CD4-positive, alpha-beta T cell treated with Interleukin-15 for 4 hours (primary cell): ENCODE measurements at regions not wholly inside any gene's neighbourhood (a gene's known extent, or its start where the extent isn't known, plus 50 kb on each side); places are given as distances from the start of the nearest gene placed in this dataset.
A peak's percentile ranks its signal among the peaks of the same experiment; 100 is the strongest.
"Not testable (repeated sequence)": the region's sequence is repeated elsewhere in the genome, so short reads cannot be mapped to it uniquely, and the experiment has no call there.

ENCODE experiments used
- DNase-seq: peaks from one replicate; pipeline ENCODE4 v3.0.0-alpha.2; 2020; ENCODE audit warnings: low spot score

DNA sequence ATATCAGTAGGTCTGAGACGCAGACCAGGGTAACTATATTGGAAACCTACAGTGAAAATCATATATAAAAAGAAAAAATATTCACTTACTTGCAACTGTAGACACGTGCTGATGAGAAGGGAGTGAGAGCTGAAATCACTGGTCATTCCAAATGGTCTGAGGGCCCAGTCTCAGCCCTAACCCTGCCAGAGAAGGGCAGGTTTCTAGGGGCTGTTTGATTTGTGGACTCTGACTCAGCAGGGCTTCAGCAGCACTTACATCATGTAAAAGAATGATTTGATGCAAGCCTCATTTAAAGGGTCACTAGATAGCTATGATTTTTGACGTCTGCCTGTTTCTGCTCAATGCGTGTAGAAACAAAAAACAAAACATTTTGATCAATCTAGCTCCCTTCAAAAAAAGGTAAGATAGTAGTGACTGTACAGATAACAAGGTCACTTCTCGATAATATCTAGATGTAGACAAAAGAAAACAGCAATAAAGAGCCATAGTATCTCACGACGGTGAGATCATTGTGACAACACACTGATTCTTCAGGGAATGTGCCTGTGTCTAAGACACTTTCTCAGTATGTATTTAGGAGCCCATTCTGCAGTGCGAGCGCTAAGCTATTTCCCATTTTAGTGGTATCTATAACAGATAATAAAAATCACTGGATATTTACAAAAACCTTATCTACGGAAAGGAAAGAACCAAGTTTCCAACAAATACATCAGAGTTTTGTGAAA, 307.2 kb downstream of the HIVEP2 start:
- no peak for DNase-seq

- DNase-seq: no peak
These were observed 302.3 kb downstream of the HIVEP2 start for GRCh38 chr6:142642651-142643050.

DNA sequence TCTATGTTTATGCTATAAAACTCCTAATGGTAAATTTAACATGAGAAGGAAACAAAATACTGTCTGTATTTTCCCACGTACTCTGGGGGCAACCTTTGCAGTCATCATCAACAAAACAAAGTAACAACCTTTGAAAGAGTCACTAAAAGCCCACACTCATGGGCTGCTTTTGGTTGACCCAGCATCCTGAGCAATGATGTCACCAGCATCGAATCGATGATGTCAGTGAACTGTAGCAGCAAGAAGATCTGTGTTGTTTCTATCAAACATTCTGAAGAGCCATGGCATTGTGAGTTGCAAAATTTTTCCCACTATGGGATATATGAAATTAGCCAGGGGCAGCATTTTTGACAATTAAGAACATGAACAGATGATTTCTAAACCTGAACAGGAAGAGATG, 300.1 kb downstream of the HIVEP2 start:
- no peak for DNase-seq

DNA sequence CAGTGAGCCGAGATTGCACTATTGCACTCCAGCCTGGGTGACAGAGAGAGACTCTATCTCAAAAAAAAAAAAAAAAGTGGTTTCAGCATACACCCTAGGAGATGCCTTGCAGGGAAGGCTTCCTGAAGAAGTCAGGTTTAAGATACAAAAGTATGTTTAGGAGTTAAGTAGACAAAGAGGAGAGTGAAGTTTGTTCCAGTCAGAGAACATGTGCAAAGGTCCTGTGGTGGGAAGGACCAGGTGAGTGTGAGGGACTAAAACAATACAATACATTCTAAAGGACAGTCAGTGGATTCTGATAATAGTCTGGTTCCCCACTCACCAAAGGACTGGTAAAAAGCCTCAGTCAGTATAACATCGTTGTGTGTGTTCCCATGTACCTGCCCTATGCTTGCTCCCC, 299.3 kb downstream of the HIVEP2 start:
- DNase-seq: no peak

DNA sequence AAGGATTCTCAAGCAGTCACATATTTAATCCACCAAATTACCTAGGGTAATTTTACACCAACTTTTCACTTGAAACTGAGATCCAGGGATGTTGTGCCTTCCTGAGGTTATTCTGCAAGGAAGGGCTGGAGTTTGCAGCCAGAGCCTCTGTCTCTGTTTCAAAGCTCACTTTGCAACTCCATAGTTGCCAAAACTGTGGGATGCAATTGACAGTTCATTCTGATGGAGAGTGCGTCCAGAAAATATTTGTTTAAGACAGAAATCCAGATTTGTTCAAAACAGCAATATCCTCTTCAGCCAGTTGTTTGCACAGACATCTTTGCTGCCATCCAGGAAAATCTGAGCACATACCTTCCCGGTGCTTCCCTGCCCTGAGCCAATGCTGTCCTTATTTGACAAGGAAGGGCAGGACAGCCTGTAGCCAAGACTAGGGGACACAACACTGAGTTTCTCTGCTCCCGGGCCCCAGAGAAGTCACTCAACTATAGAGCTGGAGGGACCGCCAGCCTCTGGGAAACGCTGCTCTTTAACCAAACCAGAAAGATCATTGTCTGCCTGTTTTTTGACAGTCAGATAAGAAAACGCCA, 297.4 kb downstream of the HIVEP2 start:
- DNase-seq: no peak

DNA sequence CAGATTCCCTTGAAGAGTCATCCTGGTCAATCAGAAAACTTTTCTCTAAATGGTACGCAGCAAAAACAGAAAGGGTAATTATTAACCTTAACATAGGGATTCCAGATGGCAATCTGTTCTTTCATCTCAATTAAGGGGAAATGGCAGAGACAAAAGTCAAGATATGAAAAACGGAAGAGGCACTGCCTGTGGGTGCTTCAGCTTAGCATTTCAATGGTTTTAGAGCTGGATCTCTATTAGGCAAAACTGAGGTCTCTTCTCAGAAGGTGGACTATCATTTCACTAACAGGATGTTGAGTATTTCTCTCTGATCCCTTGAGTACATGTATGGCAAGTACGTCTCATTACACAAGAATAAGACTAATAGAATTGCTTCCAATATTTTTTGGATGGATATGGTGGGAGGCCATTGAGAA, 296.9 kb downstream of the HIVEP2 start:
- DNase-seq: no peak

GRCh38 chr6:142648526-142648925, 296.4 kb downstream of the HIVEP2 start:
- DNase-seq: no peak

GRCh38 chr6:142649438-142650234, 295.3 kb downstream of the HIVEP2 start:
- DNase-seq: not testable (repeated sequence)

DNA sequence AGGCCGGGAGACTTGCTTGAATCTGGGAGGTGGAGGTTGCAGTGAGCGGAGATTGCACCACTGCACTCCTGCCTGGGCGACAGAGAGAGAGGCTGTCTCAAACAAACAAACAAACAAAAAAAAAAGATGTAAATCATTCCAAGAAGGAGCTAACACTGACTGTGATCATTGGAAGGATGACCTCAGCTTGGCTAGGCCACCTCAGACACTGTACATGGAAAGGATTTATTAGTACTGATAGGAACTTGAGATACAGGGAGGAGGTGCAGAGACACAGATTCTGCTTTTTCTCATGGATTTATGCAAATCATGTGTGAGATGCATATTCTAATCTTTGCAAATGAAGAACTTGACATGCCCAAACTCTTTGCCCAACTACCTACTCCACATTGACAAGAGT, 293.6 kb downstream of the HIVEP2 start:
- DNase-seq: no peak

- no peak for DNase-seq
These were observed 291.1 kb downstream of the HIVEP2 start for GRCh38 chr6:142653710-142654420.

- no peak for DNase-seq
These were observed 285.3 kb downstream of the HIVEP2 start for GRCh38 chr6:142659661-142660060.

GRCh38 chr6:142665393-142665792, 279.6 kb downstream of the HIVEP2 start:
- DNase-seq: no peak

- DNase-seq: no peak
These were observed 278.3 kb downstream of the HIVEP2 start for GRCh38 chr6:142666599-142667185.

- DNase-seq: no peak
These were observed 275.3 kb downstream of the HIVEP2 start for GRCh38 chr6:142669471-142670351.

DNA sequence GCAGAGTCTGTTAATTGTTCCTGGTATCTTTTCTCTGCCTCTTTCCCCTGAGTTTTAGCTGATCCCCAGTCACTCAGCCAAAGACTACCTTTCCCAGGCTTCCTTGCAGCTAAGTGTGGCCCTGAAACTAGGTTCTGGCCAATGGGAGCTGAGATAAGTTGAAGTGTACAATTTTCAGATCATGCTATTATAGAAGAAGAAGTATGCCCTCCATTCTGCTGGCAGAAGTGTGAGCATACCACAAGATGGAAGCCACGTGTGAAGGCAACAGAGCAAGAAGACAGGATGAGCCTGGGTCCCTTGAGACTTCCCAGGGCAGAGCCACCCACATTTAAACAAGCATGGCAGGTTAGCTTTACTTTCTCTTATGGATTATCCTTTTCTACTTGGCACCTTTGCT, 273.2 kb downstream of the HIVEP2 start:
- no peak for DNase-seq

GRCh38 chr6:142675517-142675916, 269.5 kb downstream of the HIVEP2 start:
- no peak for DNase-seq

GRCh38 chr6:142676027-142676443, 268.9 kb downstream of the HIVEP2 start:
- no peak for DNase-seq

DNA sequence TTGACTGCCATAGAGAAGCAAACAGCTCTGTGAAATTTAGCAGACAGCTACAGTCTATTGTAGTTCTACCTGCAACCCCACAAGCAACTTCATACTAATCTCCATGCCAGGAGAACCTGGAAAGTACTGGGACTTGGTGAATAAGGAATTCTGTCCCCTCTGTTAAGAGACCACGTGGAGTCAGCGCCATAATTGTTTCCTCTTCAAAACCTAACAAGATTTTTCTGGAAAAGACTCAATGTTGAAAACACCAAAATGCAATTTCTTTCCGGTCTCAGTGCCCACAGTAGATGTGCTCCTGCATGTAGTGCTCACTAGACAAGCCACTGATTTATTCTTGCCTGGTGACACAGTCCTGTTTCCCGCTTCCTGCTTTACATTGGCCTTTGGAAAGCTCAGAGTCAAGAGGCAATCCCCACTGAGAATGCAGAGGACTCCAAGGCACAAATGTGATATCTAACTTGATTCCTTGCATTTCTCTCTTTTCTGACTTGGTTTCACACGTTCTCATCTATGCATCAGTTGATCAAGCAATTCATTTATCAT, 268.3 kb downstream of the HIVEP2 start:
- DNase-seq: no peak

DNA sequence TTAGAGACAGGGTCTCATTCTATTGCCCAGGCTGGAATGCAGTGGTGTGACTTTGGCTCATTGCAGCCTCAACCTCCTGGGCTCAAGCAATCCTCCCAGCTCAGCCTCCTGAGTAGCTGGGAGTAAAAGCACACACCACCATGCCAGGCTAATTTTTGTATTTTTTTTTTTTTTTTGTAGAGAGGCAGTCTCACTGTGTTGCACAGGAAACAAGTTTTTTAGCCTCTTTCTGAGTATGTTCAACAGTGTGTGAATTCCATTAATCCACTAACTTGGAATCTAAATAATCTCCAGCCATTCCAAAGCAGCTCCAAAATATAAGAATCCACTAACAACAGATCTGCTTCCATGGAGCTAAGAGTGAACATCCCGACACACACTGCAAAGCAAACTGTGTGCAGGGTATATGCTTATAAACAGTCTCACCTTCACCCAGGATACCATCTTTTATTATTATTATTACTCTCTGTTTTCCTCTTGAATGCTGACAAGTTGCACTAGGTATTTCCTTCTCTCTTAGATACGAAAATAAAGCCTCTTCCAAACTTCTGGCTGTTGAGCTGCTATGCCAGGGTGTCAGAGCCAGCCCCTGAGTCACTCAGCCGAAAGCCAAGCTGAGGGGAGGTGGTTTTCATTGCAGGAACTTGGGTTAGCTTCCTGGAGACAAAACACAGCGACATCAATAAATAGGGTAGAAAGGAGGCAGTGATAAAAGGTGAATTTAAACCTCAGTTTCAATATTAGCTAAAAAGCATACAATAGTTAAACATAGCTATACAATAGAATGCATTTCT, 264.9 kb downstream of the HIVEP2 start:
- DNase-seq: peak; percentile 15

DNA sequence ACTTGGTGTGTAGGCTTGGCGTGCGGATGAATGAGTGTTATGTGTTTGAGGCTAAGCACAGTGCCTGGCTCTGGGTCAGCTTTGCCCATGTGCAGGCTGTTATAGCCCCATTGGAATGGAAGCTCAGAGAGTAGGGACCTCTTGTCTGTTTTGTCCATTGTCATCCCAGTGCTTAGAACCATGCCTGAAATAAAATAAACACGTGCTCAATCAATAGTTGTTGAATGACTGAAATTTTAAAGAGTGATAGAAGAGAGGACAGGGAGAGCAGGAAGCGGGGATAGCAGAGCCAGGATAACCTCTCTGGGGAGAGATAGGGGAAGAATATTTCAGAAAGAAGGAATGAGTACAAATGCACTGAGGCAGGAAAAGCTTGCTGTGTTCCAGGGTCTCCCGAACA, 263.9 kb downstream of the HIVEP2 start:
- DNase-seq: no peak
